Activated naive CD4-positive, alpha-beta T cell treated with anti-CD3 and anti-CD28 coated beads, Interleukin-2, amount 10 ng/mL, durations not matched to agents 7 days and 5 days (primary cell): ENCODE measurements at regions not wholly inside any gene's neighbourhood (a gene's known extent, or its start where the extent isn't known, plus 50 kb on each side); places are given as distances from the start of the nearest gene placed in this dataset.

ENCODE experiments used
- CTCF ChIA-PET: fragments of 350-600 bp; sonication (Branson Sonifier 250); formaldehyde crosslinking; loops from one replicate; lab custom pipeline; 2021; ENCODE audit warnings: antibody characterized with exemption; lab: Charles Lee
- DNase-seq: peaks from one replicate; pipeline ENCODE4 v3.0.0-alpha.2; 2020
- H3K27ac Mint-ChIP-seq: one replicate; pipeline ENCODE4 v1.8.0; 2021; ENCODE audit warnings: mild to moderate bottlenecking, moderate library complexity, mixed read lengths
- H3K27me3 Mint-ChIP-seq: one replicate; pipeline ENCODE4 v1.8.0; 2021; ENCODE audit warnings: mild to moderate bottlenecking, mixed read lengths
- H3K36me3 Mint-ChIP-seq: one replicate; pipeline ENCODE4 v1.8.0; 2021; ENCODE audit warnings: mixed read lengths
- H3K4me1 Mint-ChIP-seq: one replicate; pipeline ENCODE4 v1.8.0; 2021; ENCODE audit warnings: mixed read lengths
- H3K4me3 Mint-ChIP-seq: one replicate; pipeline ENCODE4 v1.8.0; 2021; ENCODE audit warnings: mild to moderate bottlenecking, moderate library complexity, mixed read lengths
- H3K9me3 Mint-ChIP-seq: one replicate; pipeline ENCODE4 v1.8.0; 2021; ENCODE audit warnings: mixed read lengths

DNA sequence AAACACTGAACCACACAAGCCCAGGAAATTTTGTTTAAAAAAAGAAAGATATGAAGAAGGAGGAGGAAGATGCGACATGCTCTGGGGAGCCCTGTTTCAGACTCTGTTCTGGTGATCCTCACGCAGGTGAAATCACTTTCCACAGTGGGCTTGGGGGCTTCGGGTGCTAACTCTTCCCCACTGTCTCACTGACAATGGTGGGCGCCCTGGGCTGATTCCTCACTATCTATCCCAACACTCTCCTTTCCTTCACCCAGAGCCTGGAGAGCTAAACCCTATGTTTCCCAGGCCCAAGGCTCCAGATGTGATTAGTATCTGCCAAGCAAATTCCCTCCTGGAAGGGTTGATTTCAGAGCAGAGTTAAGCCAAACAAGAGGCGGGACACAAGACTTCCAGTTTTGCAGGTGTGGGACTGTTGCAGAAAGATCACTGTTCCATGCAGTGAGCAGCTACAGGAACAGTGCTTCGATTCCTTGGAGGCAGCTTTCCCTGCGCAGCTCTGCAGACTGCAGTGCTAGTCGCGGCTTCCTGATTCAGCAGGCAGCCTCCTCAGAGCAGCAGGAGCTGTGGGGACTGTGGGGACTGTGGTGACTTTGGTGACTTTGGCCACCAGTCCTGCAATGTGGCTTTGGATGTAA, 168.3 kb downstream of the RHOU start:
- H3K36me3 Mint-ChIP-seq = no peaks in the 10 kb centered on the region
- no peaks in the 10 kb centered on the region for H3K9me3 Mint-ChIP-seq
- CTCF ChIA-PET = no interaction called here
- H3K27ac Mint-ChIP-seq = no peak overlapping the region
- no peak for DNase-seq
- no peak overlapping the region for H3K4me3 Mint-ChIP-seq
- H3K4me1 Mint-ChIP-seq = no peaks in the 10 kb centered on the region
- peaks cover 20% of the 10 kb centered on the region for H3K27me3 Mint-ChIP-seq

DNA sequence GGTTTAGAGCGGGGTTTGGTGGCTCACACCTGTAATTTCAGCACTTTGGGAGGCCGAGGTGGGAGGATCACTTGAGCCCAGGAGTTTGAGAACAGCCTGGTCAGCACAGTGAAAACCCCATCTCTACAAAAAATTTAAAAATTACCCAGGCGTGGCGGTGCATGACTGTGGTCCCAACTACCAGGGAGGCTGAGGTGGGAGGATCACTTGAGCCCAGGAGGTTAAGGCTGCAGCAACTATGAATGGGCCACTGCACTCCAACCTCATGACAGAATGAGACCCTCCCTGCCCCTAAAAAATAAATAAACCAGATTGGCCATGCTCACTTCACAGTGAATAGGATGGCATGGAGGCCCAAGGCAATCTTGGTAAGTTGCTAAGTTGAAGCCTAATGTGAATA, 168.9 kb downstream of the RHOU start:
- CTCF ChIA-PET = no interaction called here
- Mint-ChIP-seq H3K27ac (no peak overlapping the region), H3K4me3 (no peak overlapping the region), H3K4me1 (no peaks in the 10 kb centered on the region), H3K27me3 (peaks cover 21% of the 10 kb centered on the region), H3K9me3 (no peaks in the 10 kb centered on the region), H3K36me3 (no peaks in the 10 kb centered on the region)
- no peak for DNase-seq

GRCh38 chr1:228905701-228906101, 170.4 kb downstream of the RHOU start:
- Mint-ChIP-seq H3K4me1 (no peaks in the 10 kb centered on the region), H3K4me3 (no peak overlapping the region), H3K27ac (no peak overlapping the region), H3K27me3 (peaks cover 15% of the 10 kb centered on the region), H3K36me3 (no peaks in the 10 kb centered on the region), H3K9me3 (no peaks in the 10 kb centered on the region)
- CTCF ChIA-PET = no interaction called here
- DNase-seq = no peak

DNA sequence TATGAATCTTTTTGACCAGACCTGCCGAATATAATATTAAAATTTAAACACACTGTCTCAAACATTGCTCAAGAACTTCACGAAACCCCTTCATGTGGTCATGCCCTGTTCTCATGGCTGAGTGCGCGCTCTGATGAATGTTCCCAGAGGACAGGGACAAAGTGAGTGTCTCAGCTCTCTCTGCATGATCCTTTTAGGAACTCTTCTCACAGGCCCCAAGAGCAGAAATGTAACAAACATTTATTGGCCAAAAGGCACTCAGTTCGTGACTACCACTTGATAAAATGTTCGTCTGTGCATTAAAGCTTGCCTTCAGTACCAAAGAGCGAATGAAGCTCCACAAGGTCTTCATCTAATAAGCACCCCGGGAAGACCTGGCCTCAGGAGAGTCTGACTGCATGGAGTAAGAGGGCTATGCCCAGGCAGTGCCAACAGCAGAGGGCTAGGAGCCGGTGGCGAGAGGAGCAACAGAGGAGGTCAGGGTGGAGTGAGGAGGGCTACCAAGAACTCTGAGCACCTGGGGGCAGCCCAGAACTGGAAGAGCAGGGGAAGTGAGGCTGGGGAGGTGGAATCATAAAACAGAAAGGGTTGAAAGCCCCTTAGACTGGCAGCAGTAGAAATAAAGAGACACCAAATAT, 171.1 kb downstream of the RHOU start:
- CTCF ChIA-PET = interaction anchor here (0.6 kb wide), 1 partner anchor 29 kb away, joined by 3 read pairs; no protein-coding TSS in a partner anchor
- H3K9me3 Mint-ChIP-seq = no peaks in the 10 kb centered on the region
- H3K4me3 Mint-ChIP-seq = no peak overlapping the region

GRCh38 chr1:228911225-228912210, 176.2 kb downstream of the RHOU start:
- no peak for DNase-seq
- Mint-ChIP-seq H3K4me3 (no peak overlapping the region), H3K36me3 (peaks cover 2% of the 10 kb centered on the region), H3K4me1 (no peaks in the 10 kb centered on the region), H3K27me3 (peaks cover 9% of the 10 kb centered on the region), H3K27ac (peak overlapping the region; percentile 10), H3K9me3 (peaks cover 3% of the 10 kb centered on the region)
- CTCF ChIA-PET = no interaction called here

More for the DNA sequence above, 171.1 kb downstream of the RHOU start:
- no peaks in the 10 kb centered on the region for H3K4me1 Mint-ChIP-seq
- peaks cover 10% of the 10 kb centered on the region for H3K27me3 Mint-ChIP-seq
- H3K36me3 Mint-ChIP-seq = no peaks in the 10 kb centered on the region
- no peak overlapping the region for H3K27ac Mint-ChIP-seq
- no peak for DNase-seq

DNA sequence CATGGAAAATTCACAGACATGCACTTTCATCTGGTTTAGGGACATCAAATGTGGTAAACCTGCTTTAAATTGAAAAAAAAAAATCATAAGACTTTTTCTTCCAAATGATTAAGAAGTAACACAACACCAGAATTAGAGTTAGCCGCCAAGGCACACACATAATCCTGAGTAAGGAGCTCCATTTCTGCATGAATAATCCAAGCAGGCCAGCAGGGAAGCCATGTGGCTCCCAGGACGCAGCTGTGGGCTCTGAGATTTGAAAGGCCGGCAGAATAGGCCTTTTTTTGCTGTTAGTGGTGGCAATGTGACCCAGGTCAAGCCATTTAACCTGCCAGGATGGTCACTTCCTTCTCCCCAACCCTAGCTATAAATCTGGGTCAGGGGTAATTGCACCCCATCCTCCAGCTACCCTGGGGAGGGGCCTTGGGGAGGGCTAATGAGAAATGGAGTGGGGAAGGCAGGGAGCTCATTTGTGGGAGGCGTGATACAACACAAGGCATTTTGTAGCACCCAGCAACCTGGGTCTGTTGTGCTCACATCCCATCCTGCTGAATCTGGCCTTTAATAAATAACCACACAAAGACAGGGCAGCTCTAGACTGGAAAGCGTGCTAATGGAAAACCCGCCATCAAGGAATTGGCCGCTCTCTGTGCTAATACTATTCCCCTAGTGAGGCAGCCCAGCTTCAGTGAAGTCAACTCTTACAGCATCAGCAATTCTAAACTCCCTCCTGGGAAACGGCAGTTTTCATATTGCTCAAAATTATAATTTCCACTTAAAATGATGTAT, 178.5 kb downstream of the RHOU start:
- Mint-ChIP-seq H3K9me3 (peaks cover 3% of the 10 kb centered on the region), H3K4me1 (no peaks in the 10 kb centered on the region), H3K36me3 (peaks cover 2% of the 10 kb centered on the region), H3K27me3 (peaks cover 4% of the 10 kb centered on the region), H3K27ac (no peak overlapping the region), H3K4me3 (no peak overlapping the region)
- CTCF ChIA-PET = no interaction called here
- DNase-seq = no peak

DNA sequence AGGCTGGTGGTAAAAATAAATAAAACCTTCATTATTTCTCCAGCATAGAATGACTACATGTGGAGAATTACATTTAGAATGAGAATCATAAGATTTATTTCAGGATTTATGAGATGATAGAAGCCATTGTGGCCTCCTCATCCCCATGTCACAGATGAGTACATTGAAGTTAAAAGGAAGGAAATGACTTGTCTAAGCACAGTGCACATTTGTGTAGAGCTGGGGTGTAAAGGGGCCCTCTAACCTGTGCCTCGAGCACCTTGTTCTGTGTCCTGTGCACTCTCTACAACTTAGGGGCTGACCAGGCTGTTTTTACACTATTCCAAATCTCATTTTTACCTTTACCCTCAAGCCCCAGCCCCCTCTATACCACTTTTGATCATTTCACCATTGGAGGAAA, 179.4 kb downstream of the RHOU start:
- DNase-seq = no peak
- Mint-ChIP-seq H3K4me3 (no peak overlapping the region), H3K27me3 (peaks cover 4% of the 10 kb centered on the region), H3K36me3 (peaks cover 2% of the 10 kb centered on the region), H3K4me1 (no peaks in the 10 kb centered on the region), H3K27ac (no peak overlapping the region), H3K9me3 (peaks cover 3% of the 10 kb centered on the region)
- CTCF ChIA-PET = no interaction called here

DNA sequence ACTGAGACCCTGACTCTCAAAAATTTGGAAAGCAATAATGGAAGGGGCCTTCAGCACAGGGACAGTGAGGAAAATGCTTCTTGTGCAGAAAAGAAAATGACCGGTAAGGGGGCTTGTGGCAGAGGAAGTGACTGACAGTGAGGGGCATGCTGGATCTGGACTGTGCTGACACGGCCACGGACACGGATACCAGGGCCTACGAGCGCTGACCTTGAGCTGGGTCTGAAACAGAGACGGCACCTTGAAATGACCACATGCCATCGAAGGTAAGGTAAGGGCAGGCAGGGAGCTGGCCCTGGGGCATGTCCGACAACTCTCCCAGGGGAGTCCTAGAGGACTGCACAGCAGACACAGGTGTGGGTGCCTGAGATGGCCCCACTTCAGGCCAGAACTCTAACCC, 182.1 kb downstream of the RHOU start:
- peaks cover 3% of the 10 kb centered on the region for H3K9me3 Mint-ChIP-seq
- CTCF ChIA-PET = no interaction called here
- no peak for DNase-seq

DNA sequence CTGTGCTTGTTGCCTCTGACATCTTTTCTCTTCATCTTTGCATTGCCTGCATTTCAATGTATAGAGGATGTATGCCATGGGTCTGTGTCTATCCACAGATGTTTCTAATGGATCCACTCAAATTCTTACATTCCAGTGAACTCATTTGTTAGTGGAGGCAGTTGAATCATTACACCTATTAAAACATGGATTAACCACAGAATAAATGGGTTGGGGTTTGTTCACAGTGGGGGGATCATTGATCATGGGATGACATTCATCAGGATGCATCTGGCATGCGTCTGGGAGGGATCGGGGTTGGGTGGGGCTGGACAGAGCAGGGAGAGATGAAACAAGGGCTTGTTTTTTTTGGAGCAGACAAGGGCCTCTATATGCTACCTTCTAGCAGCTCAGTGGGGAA, 182.5 kb downstream of the RHOU start:
- H3K9me3 Mint-ChIP-seq = peaks cover 4% of the 10 kb centered on the region
- H3K27me3 Mint-ChIP-seq = peaks cover 5% of the 10 kb centered on the region
- H3K4me3 Mint-ChIP-seq = no peak overlapping the region
- no peak for DNase-seq
- H3K4me1 Mint-ChIP-seq = peaks cover 13% of the 10 kb centered on the region
- CTCF ChIA-PET = no interaction called here
- H3K36me3 Mint-ChIP-seq = peaks cover 3% of the 10 kb centered on the region
- no peak overlapping the region for H3K27ac Mint-ChIP-seq

More for the DNA sequence above, 182.1 kb downstream of the RHOU start:
- Mint-ChIP-seq H3K27me3 (peaks cover 9% of the 10 kb centered on the region), H3K27ac (no peak overlapping the region), H3K36me3 (peaks cover 2% of the 10 kb centered on the region), H3K4me1 (peaks cover 13% of the 10 kb centered on the region), H3K4me3 (no peak overlapping the region)

GRCh38 chr1:228918335-228918734, 183.1 kb downstream of the RHOU start:
- Mint-ChIP-seq H3K4me1 (peaks cover 13% of the 10 kb centered on the region), H3K27me3 (peaks cover 5% of the 10 kb centered on the region), H3K4me3 (no peak overlapping the region), H3K9me3 (peaks cover 8% of the 10 kb centered on the region), H3K27ac (no peak overlapping the region), H3K36me3 (peaks cover 5% of the 10 kb centered on the region)
- CTCF ChIA-PET = no interaction called here
- DNase-seq = no peak

DNA sequence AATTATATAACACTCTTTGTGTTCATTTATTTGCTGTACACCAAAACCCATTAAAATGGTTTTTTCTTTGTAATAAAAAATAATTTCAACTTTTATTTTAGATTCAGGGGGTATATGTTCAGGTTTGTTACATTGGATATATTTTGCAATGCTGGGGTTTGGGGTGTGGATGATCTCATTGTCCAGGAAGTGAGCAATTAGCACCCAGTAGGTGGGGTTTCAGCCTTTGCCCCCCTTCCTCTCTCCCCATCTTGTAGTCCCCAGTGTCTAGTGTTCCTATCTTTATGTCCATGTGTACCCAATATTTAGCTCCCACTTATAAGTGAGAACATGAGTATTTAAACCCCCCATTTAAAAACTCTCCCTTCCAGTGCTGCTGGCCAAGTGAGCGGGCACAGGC, 184.6 kb downstream of the RHOU start:
- CTCF ChIA-PET = no interaction called here
- Mint-ChIP-seq H3K36me3 (peaks cover 5% of the 10 kb centered on the region), H3K4me3 (no peak overlapping the region), H3K4me1 (peaks cover 13% of the 10 kb centered on the region), H3K27ac (no peak overlapping the region), H3K9me3 (peaks cover 8% of the 10 kb centered on the region), H3K27me3 (peaks cover 5% of the 10 kb centered on the region)
- DNase-seq = no peak

DNA sequence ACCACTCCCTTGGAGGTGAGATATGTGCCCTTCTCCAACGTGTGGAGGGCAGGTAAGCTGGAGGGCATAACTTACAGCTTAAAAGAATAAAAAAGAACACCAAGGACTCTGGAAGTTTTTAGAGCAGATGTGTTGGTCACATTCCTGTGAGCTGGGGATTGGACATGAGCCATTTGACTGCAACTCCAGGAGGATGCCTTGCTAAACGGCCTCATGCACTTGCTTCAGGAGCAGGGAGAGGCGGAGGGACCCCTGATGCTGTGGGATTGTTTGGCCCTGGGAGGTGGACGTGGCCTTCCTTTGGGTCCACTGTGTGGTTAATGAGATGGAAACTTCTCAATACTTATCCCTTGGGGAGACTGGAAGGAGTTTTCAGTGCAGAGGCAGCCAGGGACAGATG, 185.6 kb downstream of the RHOU start:
- no peak overlapping the region for H3K27ac Mint-ChIP-seq
- H3K4me3 Mint-ChIP-seq = no peak overlapping the region
- DNase-seq = no peak

GRCh38 chr1:228921481-228921880, 186.2 kb downstream of the RHOU start:
- H3K36me3 Mint-ChIP-seq = peaks cover 3% of the 10 kb centered on the region
- CTCF ChIA-PET = no interaction called here
- no peak overlapping the region for H3K4me3 Mint-ChIP-seq
- DNase-seq = peak; percentile 19
- peaks cover 13% of the 10 kb centered on the region for H3K4me1 Mint-ChIP-seq
- H3K27ac Mint-ChIP-seq = no peak overlapping the region
- H3K9me3 Mint-ChIP-seq = peaks cover 6% of the 10 kb centered on the region
- peaks cover 5% of the 10 kb centered on the region for H3K27me3 Mint-ChIP-seq

More for the DNA sequence above, 185.6 kb downstream of the RHOU start:
- Mint-ChIP-seq H3K36me3 (peaks cover 5% of the 10 kb centered on the region), H3K4me1 (peaks cover 13% of the 10 kb centered on the region), H3K27me3 (peaks cover 5% of the 10 kb centered on the region), H3K9me3 (peaks cover 8% of the 10 kb centered on the region)
- CTCF ChIA-PET = no interaction called here
